SK-N-MC (cell line): ENCODE measurements at regions not wholly inside any gene's neighbourhood (a gene's known extent, or its start where the extent isn't known, plus 50 kb on each side); places are given as distances from the start of the nearest gene placed in this dataset.

Experiments
- EZH2 ChIP-seq: fragments of 200-600 bp; sonication (generic); IDR thresholded peaks from one replicate; pipeline ENCODE4 v1.6.1; 2017; ENCODE audit warnings: antibody characterized with exemption
- POLR2AphosphoS5 ChIP-seq: IDR thresholded peaks from 2 replicates; pipeline ENCODE4 v1.6.1; 2012; ENCODE audit warnings: mild to moderate bottlenecking, low read depth, low read length, borderline replicate concordance

- TF ChIP-seq POLR2AphosphoS5, result no peak
- TF ChIP-seq EZH2, result no peak
These were observed 597.3 kb upstream of the PIK3C3 start for GRCh38 chr18:41357708-41358107.
